C4-2B (cell line): ENCODE measurements at regions not wholly inside any gene's neighbourhood (a gene's known extent, or its start where the extent isn't known, plus 50 kb on each side); places are given as distances from the start of the nearest gene placed in this dataset.

Experiments
- ZFX ChIP-seq: fragments of 450-650 bp; IDR thresholded peaks from 2 replicates; pipeline ENCODE4 v1.6.1; 2017
- TF ChIP-seq, protein P1 (sequence below): fragments of 450-650 bp; conservative IDR thresholded peaks from 2 replicates; pipeline ENCODE4 v1.5.1; 2017; ENCODE audit warnings: mild to moderate bottlenecking

DNA sequence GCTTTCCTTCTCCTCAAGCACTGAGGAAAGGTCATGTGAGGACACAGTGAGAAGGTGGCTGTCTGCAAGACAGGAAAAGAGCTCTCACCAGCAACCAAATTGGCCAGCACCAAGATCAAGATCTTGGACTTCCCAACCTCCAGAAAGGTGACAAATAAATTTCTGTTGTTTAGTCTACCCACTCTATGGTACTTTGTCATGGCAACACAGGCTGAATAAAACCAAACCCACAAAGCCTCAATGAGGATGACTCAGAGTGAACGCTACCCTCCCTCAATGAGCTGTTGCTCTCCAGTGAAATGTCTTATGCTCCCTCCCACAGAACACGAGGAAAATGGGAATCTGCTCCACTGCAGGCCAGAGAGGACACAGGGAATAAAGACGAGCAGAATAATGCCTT is 244.1 kb downstream of the RAB28 start:
- TF ChIP-seq, protein P1, sequence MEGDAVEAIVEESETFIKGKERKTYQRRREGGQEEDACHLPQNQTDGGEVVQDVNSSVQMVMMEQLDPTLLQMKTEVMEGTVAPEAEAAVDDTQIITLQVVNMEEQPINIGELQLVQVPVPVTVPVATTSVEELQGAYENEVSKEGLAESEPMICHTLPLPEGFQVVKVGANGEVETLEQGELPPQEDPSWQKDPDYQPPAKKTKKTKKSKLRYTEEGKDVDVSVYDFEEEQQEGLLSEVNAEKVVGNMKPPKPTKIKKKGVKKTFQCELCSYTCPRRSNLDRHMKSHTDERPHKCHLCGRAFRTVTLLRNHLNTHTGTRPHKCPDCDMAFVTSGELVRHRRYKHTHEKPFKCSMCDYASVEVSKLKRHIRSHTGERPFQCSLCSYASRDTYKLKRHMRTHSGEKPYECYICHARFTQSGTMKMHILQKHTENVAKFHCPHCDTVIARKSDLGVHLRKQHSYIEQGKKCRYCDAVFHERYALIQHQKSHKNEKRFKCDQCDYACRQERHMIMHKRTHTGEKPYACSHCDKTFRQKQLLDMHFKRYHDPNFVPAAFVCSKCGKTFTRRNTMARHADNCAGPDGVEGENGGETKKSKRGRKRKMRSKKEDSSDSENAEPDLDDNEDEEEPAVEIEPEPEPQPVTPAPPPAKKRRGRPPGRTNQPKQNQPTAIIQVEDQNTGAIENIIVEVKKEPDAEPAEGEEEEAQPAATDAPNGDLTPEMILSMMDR = no peak
- TF ChIP-seq ZFX = no peak
